ENCODE measurements at regions not wholly inside any gene's neighbourhood (a gene's known extent, or its start where the extent isn't known, plus 50 kb on each side); places are given as distances from the start of the nearest gene placed in this dataset.

GRCh38 chr2:6626401-6627012, 239.2 kb downstream of the CMPK2 start:
- no peak for DNase-seq (ENCODE audit: low spot score)

GRCh38 chr2:6627316-6627715, 238.4 kb downstream of the CMPK2 start:
- no peak for DNase-seq (ENCODE audit: low spot score)

- no peak for DNase-seq (ENCODE audit: low spot score)
These were observed 235.5 kb downstream of the CMPK2 start for GRCh38 chr2:6630209-6630608.

GRCh38 chr2:6635296-6635695, 230.4 kb downstream of the CMPK2 start:
- DNase-seq (ENCODE audit: low spot score) = no peak

GRCh38 chr2:6637330-6637729, 228.4 kb downstream of the CMPK2 start:
- no peak for DNase-seq (ENCODE audit: low spot score)

GRCh38 chr2:6639929-6640620, 225.6 kb downstream of the CMPK2 start:
- DNase-seq (ENCODE audit: low spot score) = no peak

- no peak for DNase-seq (ENCODE audit: low spot score)
These were observed 225.1 kb downstream of the CMPK2 start for GRCh38 chr2:6640621-6641015.

- DNase-seq (ENCODE audit: low spot score) = no peak
These were observed 223.8 kb downstream of the CMPK2 start for GRCh38 chr2:6641956-6642355.

GRCh38 chr2:6644261-6644660, 221.4 kb downstream of the CMPK2 start:
- DNase-seq (ENCODE audit: low spot score) = no peak

GRCh38 chr2:6645004-6645403, 220.7 kb downstream of the CMPK2 start:
- DNase-seq (ENCODE audit: low spot score) = no peak

- DNase-seq (ENCODE audit: low spot score) = no peak
These were observed 220.0 kb downstream of the CMPK2 start for GRCh38 chr2:6645672-6646071.

- no peak for DNase-seq (ENCODE audit: low spot score)
These were observed 218.7 kb downstream of the CMPK2 start for GRCh38 chr2:6647046-6647445.

GRCh38 chr2:6648596-6649247, 217.0 kb downstream of the CMPK2 start:
- DNase-seq (ENCODE audit: low spot score) = no peak

GRCh38 chr2:6650311-6650710, 215.4 kb downstream of the CMPK2 start:
- no peak for DNase-seq (ENCODE audit: low spot score)

- no peak for DNase-seq (ENCODE audit: low spot score)
These were observed 213.5 kb downstream of the CMPK2 start for GRCh38 chr2:6652251-6652650.

- DNase-seq (ENCODE audit: low spot score) = no peak
These were observed 212.4 kb downstream of the CMPK2 start for GRCh38 chr2:6653281-6653750.

GRCh38 chr2:6654279-6654678, 211.4 kb downstream of the CMPK2 start:
- no peak for DNase-seq (ENCODE audit: low spot score)

- DNase-seq (ENCODE audit: low spot score) = no peak
These were observed 209.1 kb downstream of the CMPK2 start for GRCh38 chr2:6656633-6657032.

GRCh38 chr2:6657136-6657535, 208.6 kb downstream of the CMPK2 start:
- DNase-seq (ENCODE audit: low spot score) = no peak

- no peak for DNase-seq (ENCODE audit: low spot score)
These were observed 207.9 kb downstream of the CMPK2 start for GRCh38 chr2:6657855-6658254.

- DNase-seq (ENCODE audit: low spot score) = no peak
These were observed 201.2 kb downstream of the CMPK2 start for GRCh38 chr2:6664332-6665061.
